Ishikawa (cell line): ENCODE measurements at regions not wholly inside any gene's neighbourhood (a gene's known extent, or its start where the extent isn't known, plus 50 kb on each side); places are given as distances from the start of the nearest gene placed in this dataset.

Experiments used
- CREB1 ChIP-seq: IDR thresholded peaks from 2 replicates; pipeline ENCODE4 v1.6.1; 2012; ENCODE audit warnings: low read depth
- EP300 ChIP-seq: IDR thresholded peaks from 2 replicates; pipeline ENCODE4 v1.6.1; 2012; ENCODE audit warnings: borderline replicate concordance
- NFIC ChIP-seq: IDR thresholded peaks from 2 replicates; pipeline ENCODE4 v1.6.1; 2012
- RAD21 ChIP-seq: IDR thresholded peaks from 2 replicates; pipeline ENCODE4 v1.6.1; 2012; ENCODE audit warnings: low read depth
- TAF1 ChIP-seq: IDR thresholded peaks from 2 replicates; pipeline ENCODE4 v1.6.1; 2012; ENCODE audit warnings: low read depth, mild to moderate bottlenecking
- TCF12 ChIP-seq: IDR thresholded peaks from 2 replicates; pipeline ENCODE4 v1.6.1; 2012; ENCODE audit warnings: low read depth
- TEAD4 ChIP-seq: IDR thresholded peaks from 2 replicates; pipeline ENCODE4 v1.6.1; 2012
- YY1 ChIP-seq: IDR thresholded peaks from 2 replicates; pipeline ENCODE4 v1.6.1; 2012; ENCODE audit warnings: low read depth
- ZBTB7A ChIP-seq: IDR thresholded peaks from 2 replicates; pipeline ENCODE4 v1.6.1; 2012; ENCODE audit warnings: low read depth
- TF ChIP-seq, protein P1 (sequence below): IDR thresholded peaks from 2 replicates; pipeline ENCODE4 v1.6.1; 2012; ENCODE audit warnings: low read depth, mild to moderate bottlenecking
- TF ChIP-seq, protein P2 (sequence below): IDR thresholded peaks from 2 replicates; pipeline ENCODE4 v1.6.1; 2012
- TF ChIP-seq, protein P3 (sequence below): IDR thresholded peaks from 2 replicates; pipeline ENCODE4 v1.6.1; 2012

DNA sequence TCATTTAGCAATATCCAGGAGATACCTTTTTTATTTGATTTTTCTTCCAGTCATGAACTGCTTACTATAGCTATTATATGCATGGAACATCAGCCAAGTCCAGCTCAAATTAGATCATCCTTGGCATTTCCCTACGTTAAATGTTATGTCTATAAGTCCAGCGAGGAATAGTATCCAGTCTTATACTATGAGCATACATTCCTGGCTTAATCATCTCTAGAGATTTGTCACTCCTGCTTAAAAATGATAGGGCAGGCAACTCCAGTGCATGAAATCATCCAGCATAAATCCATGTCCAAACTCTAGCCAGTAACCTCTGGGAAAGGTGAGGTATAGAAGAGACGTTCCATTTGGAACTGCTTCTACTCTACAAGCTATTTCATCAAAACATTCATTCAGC lies 126.7 kb upstream of the VCX2 start:
- TF ChIP-seq TCF12: no peak
- TF ChIP-seq TAF1: no peak
- TF ChIP-seq NFIC: no peak
- no peak for TF ChIP-seq ZBTB7A
- TF ChIP-seq, protein P1, sequence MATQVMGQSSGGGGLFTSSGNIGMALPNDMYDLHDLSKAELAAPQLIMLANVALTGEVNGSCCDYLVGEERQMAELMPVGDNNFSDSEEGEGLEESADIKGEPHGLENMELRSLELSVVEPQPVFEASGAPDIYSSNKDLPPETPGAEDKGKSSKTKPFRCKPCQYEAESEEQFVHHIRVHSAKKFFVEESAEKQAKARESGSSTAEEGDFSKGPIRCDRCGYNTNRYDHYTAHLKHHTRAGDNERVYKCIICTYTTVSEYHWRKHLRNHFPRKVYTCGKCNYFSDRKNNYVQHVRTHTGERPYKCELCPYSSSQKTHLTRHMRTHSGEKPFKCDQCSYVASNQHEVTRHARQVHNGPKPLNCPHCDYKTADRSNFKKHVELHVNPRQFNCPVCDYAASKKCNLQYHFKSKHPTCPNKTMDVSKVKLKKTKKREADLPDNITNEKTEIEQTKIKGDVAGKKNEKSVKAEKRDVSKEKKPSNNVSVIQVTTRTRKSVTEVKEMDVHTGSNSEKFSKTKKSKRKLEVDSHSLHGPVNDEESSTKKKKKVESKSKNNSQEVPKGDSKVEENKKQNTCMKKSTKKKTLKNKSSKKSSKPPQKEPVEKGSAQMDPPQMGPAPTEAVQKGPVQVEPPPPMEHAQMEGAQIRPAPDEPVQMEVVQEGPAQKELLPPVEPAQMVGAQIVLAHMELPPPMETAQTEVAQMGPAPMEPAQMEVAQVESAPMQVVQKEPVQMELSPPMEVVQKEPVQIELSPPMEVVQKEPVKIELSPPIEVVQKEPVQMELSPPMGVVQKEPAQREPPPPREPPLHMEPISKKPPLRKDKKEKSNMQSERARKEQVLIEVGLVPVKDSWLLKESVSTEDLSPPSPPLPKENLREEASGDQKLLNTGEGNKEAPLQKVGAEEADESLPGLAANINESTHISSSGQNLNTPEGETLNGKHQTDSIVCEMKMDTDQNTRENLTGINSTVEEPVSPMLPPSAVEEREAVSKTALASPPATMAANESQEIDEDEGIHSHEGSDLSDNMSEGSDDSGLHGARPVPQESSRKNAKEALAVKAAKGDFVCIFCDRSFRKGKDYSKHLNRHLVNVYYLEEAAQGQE: no peak
- TF ChIP-seq, protein P2, sequence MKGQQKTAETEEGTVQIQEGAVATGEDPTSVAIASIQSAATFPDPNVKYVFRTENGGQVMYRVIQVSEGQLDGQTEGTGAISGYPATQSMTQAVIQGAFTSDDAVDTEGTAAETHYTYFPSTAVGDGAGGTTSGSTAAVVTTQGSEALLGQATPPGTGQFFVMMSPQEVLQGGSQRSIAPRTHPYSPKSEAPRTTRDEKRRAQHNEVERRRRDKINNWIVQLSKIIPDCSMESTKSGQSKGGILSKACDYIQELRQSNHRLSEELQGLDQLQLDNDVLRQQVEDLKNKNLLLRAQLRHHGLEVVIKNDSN: no peak
- TF ChIP-seq CREB1: no peak
- TF ChIP-seq TEAD4: no peak
- no peak for TF ChIP-seq YY1
- TF ChIP-seq RAD21: no peak
- no peak for TF ChIP-seq EP300
- TF ChIP-seq, protein P3, sequence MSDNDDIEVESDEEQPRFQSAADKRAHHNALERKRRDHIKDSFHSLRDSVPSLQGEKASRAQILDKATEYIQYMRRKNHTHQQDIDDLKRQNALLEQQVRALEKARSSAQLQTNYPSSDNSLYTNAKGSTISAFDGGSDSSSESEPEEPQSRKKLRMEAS: no peak
